Peyer's patch (tissue), 4 donors: ENCODE measurements at regions not wholly inside any gene's neighbourhood (a gene's known extent, or its start where the extent isn't known, plus 50 kb on each side); places are given as distances from the start of the nearest gene placed in this dataset.

ENCODE experiments used
- DNase-seq, 3 donors: peaks; one replicate each; pipeline ENCODE4 v3.0.0-alpha.2; 2017 to 2019
- H3K27ac ChIP-seq, 4 donors: fragments of 200-600 bp; sonication (generic); one replicate each; pipeline ENCODE4 v1.5.1; 2016 to 2019
- H3K27me3 ChIP-seq, 2 donors: fragments of 200-600 bp; sonication (generic); one replicate each; pipeline ENCODE4 v1.5.1; 2019
- H3K36me3 ChIP-seq, 3 donors: fragments of 200-600 bp; sonication (generic); one replicate each; pipeline ENCODE4 v1.5.1; 2016 to 2019
- H3K4me1 ChIP-seq, 4 donors: fragments of 200-600 bp; sonication (generic); one replicate each; pipeline ENCODE4 v1.5.1; 2016 to 2019
- H3K4me3 ChIP-seq, 4 donors: fragments of 200-600 bp; sonication (generic); 1 replicate in 3 of 4; 2 replicates in 1 of 4; pipeline ENCODE4 v1.5.1; 2016 to 2019; ENCODE audit warnings: mild to moderate bottlenecking in 1 of 4
- H3K9me3 ChIP-seq, 4 donors: fragments of 200-600 bp; sonication (generic); one replicate each; pipeline ENCODE4 v1.5.1; 2016 to 2019; ENCODE audit warnings: mild to moderate bottlenecking in 1 of 4
- POLR2A ChIP-seq, 2 donors: fragments of 450-650 bp; IDR thresholded peaks; one replicate each; pipeline ENCODE4 v1.5.1; 2017; ENCODE audit warnings: antibody characterized with exemption in 2 of 2, mild to moderate bottlenecking in 2 of 2, moderate library complexity in 2 of 2
- TF ChIP-seq, protein P1 (sequence below), 6 experiments: fragments of 450-650 bp in 4 of 6; fragments of 200-600 bp in 2 of 6; sonication (generic) in 1 of 6; IDR thresholded peaks; one replicate each; pipeline ENCODE4 v1.5.1; 2017 to 2019; ENCODE audit warnings: antibody characterized with exemption in 6 of 6, mild to moderate bottlenecking in 3 of 6, moderate library complexity in 1 of 6

DNA sequence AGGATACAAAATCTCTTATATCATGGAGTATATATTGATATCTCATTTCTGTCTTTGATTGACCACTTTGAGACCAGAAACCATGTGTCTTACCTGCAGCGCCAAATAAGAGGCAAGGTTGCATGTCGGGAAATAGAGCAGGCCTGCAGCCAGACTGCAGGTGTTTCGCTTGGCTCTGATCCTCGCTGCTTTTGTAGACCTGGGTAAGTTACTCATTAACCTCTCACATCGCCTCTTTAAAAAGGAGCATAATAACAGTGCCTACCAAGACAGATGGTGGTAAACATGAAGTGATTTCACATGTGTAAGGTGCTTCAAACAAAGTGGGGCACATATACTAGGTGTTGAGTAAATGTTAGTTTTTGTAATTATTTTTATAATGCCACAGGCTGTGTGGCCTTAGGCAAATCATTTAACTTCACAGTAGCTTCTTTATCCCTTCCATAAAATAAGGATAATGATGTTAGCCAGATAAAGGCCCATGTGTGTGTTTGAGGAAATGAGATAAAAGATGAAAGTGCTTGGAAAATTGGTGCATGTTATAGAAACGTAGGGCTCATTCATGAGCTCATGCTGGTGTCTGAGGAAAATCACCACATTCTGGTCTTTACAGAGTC is 248.8 kb upstream of the MAP3K7 start:
- Histone ChIP-seq H3K4me1 (no peaks in the 10 kb centered on the region), H3K4me3 (no peak overlapping the region), H3K27ac (no peak overlapping the region), H3K9me3 (no peaks in the 10 kb centered on the region), H3K36me3 (no peaks in the 10 kb centered on the region), H3K27me3 (no peaks in the 10 kb centered on the region)
- DNase-seq, result no peak
- no peak for TF ChIP-seq POLR2A (IDR thresholded peaks at IDR 0.05)
- TF ChIP-seq, protein P1, sequence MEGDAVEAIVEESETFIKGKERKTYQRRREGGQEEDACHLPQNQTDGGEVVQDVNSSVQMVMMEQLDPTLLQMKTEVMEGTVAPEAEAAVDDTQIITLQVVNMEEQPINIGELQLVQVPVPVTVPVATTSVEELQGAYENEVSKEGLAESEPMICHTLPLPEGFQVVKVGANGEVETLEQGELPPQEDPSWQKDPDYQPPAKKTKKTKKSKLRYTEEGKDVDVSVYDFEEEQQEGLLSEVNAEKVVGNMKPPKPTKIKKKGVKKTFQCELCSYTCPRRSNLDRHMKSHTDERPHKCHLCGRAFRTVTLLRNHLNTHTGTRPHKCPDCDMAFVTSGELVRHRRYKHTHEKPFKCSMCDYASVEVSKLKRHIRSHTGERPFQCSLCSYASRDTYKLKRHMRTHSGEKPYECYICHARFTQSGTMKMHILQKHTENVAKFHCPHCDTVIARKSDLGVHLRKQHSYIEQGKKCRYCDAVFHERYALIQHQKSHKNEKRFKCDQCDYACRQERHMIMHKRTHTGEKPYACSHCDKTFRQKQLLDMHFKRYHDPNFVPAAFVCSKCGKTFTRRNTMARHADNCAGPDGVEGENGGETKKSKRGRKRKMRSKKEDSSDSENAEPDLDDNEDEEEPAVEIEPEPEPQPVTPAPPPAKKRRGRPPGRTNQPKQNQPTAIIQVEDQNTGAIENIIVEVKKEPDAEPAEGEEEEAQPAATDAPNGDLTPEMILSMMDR (IDR thresholded peaks at IDR 0.05), result no peak

DNA sequence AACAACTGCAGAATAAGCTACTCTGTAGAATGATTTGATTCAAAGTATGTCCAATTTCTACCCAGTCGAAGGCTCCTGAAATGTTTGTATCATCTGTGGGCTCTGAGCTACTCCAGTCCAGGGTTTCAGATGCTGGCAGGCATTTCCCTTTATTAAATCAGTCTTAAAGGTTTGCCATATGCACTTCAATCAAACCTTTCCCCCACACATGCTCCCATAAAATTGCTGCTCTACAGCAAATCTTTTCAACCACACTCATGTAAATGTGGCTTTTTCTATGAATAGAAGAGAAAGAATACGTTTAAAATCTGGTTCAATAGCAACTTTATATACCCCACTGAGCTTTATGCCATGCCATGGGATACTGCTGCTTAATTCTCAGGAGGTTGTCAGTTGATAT is 242.4 kb upstream of the MAP3K7 start:
- Histone ChIP-seq H3K27ac (no peak overlapping the region), H3K4me1 (no peaks in the 10 kb centered on the region)

DNA sequence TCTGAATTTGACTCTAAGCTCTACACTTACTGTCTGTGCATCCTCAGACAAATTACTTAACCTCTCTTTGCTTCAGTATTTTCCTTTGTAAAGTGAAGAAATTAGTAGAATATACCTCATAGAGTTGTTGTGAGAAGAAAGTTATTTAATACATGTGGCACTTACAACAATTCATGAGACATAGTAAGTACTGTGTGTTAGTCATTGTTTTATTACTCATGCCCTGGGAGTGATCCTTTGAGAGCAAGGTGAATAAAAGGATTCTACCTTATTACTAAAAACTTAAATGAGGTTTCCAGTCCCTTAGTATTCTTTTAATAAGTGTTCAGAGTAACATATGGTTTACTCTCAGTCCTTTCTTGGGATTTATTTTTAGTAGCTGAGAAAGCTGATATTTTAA is 233.6 kb upstream of the MAP3K7 start:
- H3K36me3 ChIP-seq, result no peaks in the 10 kb centered on the region
- no peak overlapping the region for H3K4me3 ChIP-seq
- DNase-seq, result no peak
- H3K27ac ChIP-seq, result no peak overlapping the region
- no peaks in the 10 kb centered on the region for H3K9me3 ChIP-seq
- no peaks in the 10 kb centered on the region for H3K4me1 ChIP-seq
- no peak for TF ChIP-seq POLR2A (IDR thresholded peaks at IDR 0.05)
- TF ChIP-seq, protein P1 (IDR thresholded peaks at IDR 0.05), result no peak
- H3K27me3 ChIP-seq, result no peaks in the 10 kb centered on the region

More for the DNA sequence above, 242.4 kb upstream of the MAP3K7 start:
- TF ChIP-seq POLR2A (IDR thresholded peaks at IDR 0.05), result no peak
- TF ChIP-seq, protein P1 (IDR thresholded peaks at IDR 0.05), result no peak
- no peak for DNase-seq
- Histone ChIP-seq H3K4me3 (no peak overlapping the region), H3K27me3 (no peaks in the 10 kb centered on the region), H3K36me3 (no peaks in the 10 kb centered on the region), H3K9me3 (no peaks in the 10 kb centered on the region)

DNA sequence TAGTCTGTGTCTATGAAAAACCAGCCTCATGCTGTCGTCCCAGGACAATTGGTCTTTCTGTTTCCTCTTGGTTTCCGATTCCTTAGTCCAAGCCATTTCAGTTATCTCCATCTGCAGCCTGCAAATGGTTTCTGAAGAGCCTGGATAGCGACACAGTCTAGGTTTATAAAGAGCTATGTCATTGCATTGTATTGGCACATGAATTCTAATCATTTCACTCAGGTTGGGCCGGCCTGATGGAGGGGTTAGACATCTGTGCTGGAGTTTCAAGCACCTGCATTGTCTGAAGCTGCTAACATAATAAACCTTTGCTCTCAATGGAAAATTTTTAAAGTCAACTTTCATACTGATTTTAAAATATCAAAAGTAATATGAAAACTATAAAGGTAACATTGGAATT is 232.6 kb upstream of the MAP3K7 start:
- no peaks in the 10 kb centered on the region for H3K9me3 ChIP-seq
- no peak for TF ChIP-seq POLR2A (IDR thresholded peaks at IDR 0.05)
- TF ChIP-seq, protein P1 (IDR thresholded peaks at IDR 0.05), result no peak
- H3K4me1 ChIP-seq, result no peaks in the 10 kb centered on the region

DNA sequence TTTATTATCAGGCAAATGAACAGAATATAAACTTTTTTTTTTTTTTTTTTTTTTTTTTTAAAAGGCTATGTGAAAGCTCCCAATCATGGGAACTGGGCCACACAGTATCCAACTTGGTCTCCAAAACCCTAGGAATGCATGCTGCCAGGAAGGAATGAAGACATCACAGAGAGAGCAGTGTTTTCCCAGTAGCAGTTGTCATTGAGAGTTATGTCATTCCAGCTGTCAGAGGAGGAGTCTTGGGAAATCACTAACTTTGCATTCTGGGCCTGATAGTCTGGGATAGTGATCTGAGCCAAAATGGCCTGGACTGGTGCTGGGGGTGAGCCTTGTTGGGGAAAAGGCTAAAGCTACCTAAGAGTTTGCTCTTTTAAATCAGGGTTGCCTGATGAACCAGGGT is 231.3 kb upstream of the MAP3K7 start:
- Histone ChIP-seq H3K9me3 (no peaks in the 10 kb centered on the region), H3K4me1 (no peaks in the 10 kb centered on the region), H3K36me3 (no peaks in the 10 kb centered on the region), H3K4me3 (no peak overlapping the region), H3K27me3 (no peaks in the 10 kb centered on the region), H3K27ac (no peak overlapping the region)
- TF ChIP-seq, protein P1 (IDR thresholded peaks at IDR 0.05), result no peak
- TF ChIP-seq POLR2A (IDR thresholded peaks at IDR 0.05), result no peak
- no peak for DNase-seq

More for the DNA sequence above, 232.6 kb upstream of the MAP3K7 start:
- H3K36me3 ChIP-seq, result no peaks in the 10 kb centered on the region
- H3K27ac ChIP-seq, result no peak overlapping the region
- DNase-seq, result no peak
- H3K27me3 ChIP-seq, result no peaks in the 10 kb centered on the region
- no peak overlapping the region for H3K4me3 ChIP-seq

DNA sequence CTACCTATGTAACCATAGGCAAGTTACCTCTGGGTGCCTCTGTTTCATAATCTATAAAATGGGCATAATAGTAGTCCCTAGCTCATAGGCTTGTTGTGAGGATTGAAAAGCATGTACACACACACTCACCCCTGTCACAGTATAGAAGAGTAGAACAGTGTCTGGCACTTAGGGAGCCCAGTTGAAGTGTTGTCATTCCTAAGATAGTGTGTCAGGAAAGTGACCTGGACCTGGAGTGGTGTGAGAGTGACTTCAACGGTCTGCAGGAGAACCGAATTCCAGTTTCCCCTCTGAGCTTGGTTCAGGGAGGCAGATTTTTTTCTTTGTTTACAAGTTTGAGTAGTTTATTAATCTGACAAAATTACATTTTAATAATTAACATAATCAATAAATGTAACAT is 229.9 kb upstream of the MAP3K7 start:
- no peak for TF ChIP-seq POLR2A (IDR thresholded peaks at IDR 0.05)
- TF ChIP-seq, protein P1 (IDR thresholded peaks at IDR 0.05), result no peak

More for the DNA sequence above, 229.9 kb upstream of the MAP3K7 start:
- no peaks in the 10 kb centered on the region for H3K4me1 ChIP-seq
- H3K36me3 ChIP-seq, result no peaks in the 10 kb centered on the region
- H3K27ac ChIP-seq, result no peak overlapping the region
- DNase-seq, result no peak
- H3K9me3 ChIP-seq, result no peaks in the 10 kb centered on the region
- H3K27me3 ChIP-seq, result no peaks in the 10 kb centered on the region
- H3K4me3 ChIP-seq, result no peak overlapping the region
